ENCODE measurements at regions not wholly inside any gene's neighbourhood (a gene's known extent, or its start where the extent isn't known, plus 50 kb on each side); places are given as distances from the start of the nearest gene placed in this dataset.
"Not testable (repeated sequence)": the region's sequence is repeated elsewhere in the genome, so short reads cannot be mapped to it uniquely, and the experiment has no call there.

- not testable (repeated sequence) for DNase-seq (ENCODE audit: low read depth)
Measured at GRCh38 chr16:59096682-59097081, 362.6 kb upstream of the GOT2 start.

GRCh38 chr16:59090541-59090940 is 356.4 kb upstream of the GOT2 start:
- no peak for DNase-seq (ENCODE audit: low read depth)

GRCh38 chr16:59088431-59088830 is 354.3 kb upstream of the GOT2 start:
- DNase-seq (ENCODE audit: low read depth) = no peak

- DNase-seq (ENCODE audit: low read depth) = no peak
Measured at GRCh38 chr16:59087641-59088040, 353.5 kb upstream of the GOT2 start.

GRCh38 chr16:59067205-59067604 is 333.1 kb upstream of the GOT2 start:
- peak; percentile 86 for DNase-seq (ENCODE audit: low read depth)

- DNase-seq (ENCODE audit: low read depth) = no peak
Measured at GRCh38 chr16:59060207-59060606, 326.1 kb upstream of the GOT2 start.

GRCh38 chr16:59058250-59058649 is 324.1 kb upstream of the GOT2 start:
- peak; percentile 30 for DNase-seq (ENCODE audit: low read depth)

GRCh38 chr16:59053911-59054310 is 319.8 kb upstream of the GOT2 start:
- no peak for DNase-seq (ENCODE audit: low read depth)

GRCh38 chr16:59052231-59052630 is 318.1 kb upstream of the GOT2 start:
- DNase-seq (ENCODE audit: low read depth) = no peak

GRCh38 chr16:59048876-59049275 is 314.8 kb upstream of the GOT2 start:
- no peak for DNase-seq (ENCODE audit: low read depth)

- no peak for DNase-seq (ENCODE audit: low read depth)
Measured at GRCh38 chr16:59047114-59047513, 313.0 kb upstream of the GOT2 start.

GRCh38 chr16:59046335-59046734 is 312.2 kb upstream of the GOT2 start:
- no peak for DNase-seq (ENCODE audit: low read depth)

GRCh38 chr16:59045501-59045900 is 311.4 kb upstream of the GOT2 start:
- no peak for DNase-seq (ENCODE audit: low read depth)

- DNase-seq (ENCODE audit: low read depth) = no peak
Measured at GRCh38 chr16:59044616-59045015, 310.5 kb upstream of the GOT2 start.

- peak; percentile 83 for DNase-seq (ENCODE audit: low read depth)
Measured at GRCh38 chr16:59042301-59042700, 308.2 kb upstream of the GOT2 start.

GRCh38 chr16:59039066-59039720 is 305.1 kb upstream of the GOT2 start:
- DNase-seq (ENCODE audit: low read depth) = no peak

GRCh38 chr16:59030923-59031485 is 296.9 kb upstream of the GOT2 start:
- no peak for DNase-seq (ENCODE audit: low read depth)

- DNase-seq (ENCODE audit: low read depth) = no peak
Measured at GRCh38 chr16:59021751-59022150, 287.6 kb upstream of the GOT2 start.

- DNase-seq (ENCODE audit: low read depth) = peak; percentile 80
Measured at GRCh38 chr16:59013930-59014329, 279.8 kb upstream of the GOT2 start.

- no peak for DNase-seq (ENCODE audit: low read depth)
Measured at GRCh38 chr16:58999762-59000161, 265.6 kb upstream of the GOT2 start.

GRCh38 chr16:58992755-58993154 is 258.6 kb upstream of the GOT2 start:
- not testable (repeated sequence) for DNase-seq (ENCODE audit: low read depth)

GRCh38 chr16:58983181-58983965 is 249.3 kb upstream of the GOT2 start:
- DNase-seq (ENCODE audit: low read depth) = not testable (repeated sequence)

- no peak for DNase-seq (ENCODE audit: low read depth)
Measured at GRCh38 chr16:58970775-58971174, 236.7 kb upstream of the GOT2 start.
